Activated CD4-positive, alpha-beta T cell treated with anti-CD3 and anti-CD28 coated beads, Interleukin-10, Interleukin-2, amounts not matched to agents 100 ng/mL and 50 ng/mL, durations not matched to agents 16 hours and 8 hours (primary cell): ENCODE measurements at regions not wholly inside any gene's neighbourhood (a gene's known extent, or its start where the extent isn't known, plus 50 kb on each side); places are given as distances from the start of the nearest gene placed in this dataset.

Experiments
- DNase-seq: peaks from one replicate; pipeline ENCODE4 v3.0.0-alpha.2; 2020

DNA sequence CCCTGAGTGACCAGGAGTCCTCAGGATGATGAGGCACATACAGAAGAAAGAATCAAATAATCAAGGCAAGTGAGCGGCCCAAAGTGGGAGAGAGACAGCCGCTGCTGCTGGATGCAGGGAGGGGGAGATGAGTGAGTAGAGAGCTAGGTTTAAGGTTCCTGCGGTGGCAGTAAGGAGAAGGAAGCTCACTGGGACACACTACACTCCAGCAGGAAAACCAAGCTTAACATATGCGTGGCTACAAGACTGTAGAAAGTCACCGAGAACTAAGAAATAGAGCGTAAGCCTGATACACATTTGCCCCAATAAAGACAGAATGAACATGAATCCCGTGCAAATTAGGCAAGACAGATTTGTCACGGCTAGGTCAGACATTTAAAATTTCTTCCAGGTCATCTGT lies 470.2 kb downstream of the KDM4C start:
- no peak for DNase-seq

DNA sequence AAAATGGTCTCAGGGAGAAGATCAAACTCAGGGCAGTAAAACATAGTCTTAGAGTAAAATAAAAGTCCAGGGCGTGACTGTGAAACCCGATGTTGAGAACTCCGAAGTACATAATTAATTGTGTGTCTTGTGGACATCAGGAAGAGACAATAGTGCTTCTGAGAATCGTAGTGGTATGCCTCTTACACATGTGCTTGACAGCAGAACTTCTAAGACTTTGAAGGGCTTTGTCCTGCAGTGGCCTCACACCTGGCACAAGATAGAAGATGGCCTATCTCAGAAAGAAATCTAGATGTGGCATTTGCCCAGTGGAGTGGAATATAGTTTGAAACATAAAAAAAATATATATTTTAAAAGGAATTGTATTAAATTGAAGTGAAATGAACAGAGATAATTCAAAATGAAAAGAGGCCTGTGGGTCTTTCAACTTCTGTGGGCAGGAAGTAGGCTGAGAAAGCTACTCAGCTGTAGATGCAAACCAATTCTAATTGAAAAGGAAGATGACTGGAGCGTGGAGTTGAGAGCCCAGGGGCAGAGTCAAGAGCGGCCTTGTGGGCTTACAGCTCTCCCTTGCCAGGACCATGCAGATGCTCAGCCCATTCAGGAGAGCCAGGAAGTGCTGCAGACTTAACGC lies 468.4 kb downstream of the KDM4C start:
- DNase-seq, result no peak
